Stimulated activated CD8-positive, alpha-beta memory T cell treated with anti-CD3 and anti-CD28 coated beads, Interleukin-7, amount 100 ng/mL, for 48 hours (primary cell): ENCODE measurements at regions not wholly inside any gene's neighbourhood (a gene's known extent, or its start where the extent isn't known, plus 50 kb on each side); places are given as distances from the start of the nearest gene placed in this dataset.

Experiments
- DNase-seq, 2 donors: peaks; one replicate each; pipeline ENCODE4 v3.0.0-alpha.2; 2020; ENCODE audit warnings: low read depth in 1 of 2; ENCODE audit errors: extremely low read depth in 1 of 2

DNA sequence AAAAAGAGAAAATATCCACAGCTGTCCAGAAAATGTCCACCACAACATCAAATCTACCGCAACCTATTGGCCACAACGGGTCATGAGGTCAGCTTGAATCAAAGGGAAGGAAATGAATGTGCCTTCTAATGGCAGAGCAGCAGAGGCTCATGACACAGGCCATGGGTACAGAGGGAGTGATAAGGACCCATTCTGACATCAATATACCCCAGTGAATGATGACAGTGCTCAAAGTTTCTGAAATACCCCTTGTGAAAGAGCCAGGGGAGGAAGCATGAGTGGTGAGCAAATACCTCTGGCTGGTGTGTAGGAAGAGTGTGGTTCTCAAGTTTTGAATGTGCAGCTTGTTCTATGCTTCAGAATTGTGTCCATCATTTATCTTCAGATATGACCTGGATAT lies 348.2 kb downstream of the IRX1 start:
- DNase-seq: no peak

DNA sequence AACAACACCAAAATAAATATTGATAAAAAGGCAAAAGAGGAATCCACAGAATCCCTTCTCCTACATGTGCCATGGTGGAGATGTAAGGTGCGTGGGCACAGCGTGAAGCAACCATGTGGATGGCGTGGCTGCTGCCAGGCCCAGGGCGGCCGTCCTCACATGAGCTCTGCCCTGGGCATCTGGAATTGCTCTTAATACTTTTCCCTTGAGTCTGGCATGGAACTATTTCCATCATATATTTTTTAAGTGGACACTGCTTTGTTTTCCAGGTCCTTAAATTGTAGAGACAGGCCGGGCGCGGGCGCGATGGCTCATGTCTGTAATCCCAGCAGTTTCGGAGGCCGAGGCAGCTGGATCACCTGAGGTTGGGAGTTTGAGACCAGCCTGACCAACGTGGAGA lies 349.3 kb downstream of the IRX1 start:
- no peak for DNase-seq

DNA sequence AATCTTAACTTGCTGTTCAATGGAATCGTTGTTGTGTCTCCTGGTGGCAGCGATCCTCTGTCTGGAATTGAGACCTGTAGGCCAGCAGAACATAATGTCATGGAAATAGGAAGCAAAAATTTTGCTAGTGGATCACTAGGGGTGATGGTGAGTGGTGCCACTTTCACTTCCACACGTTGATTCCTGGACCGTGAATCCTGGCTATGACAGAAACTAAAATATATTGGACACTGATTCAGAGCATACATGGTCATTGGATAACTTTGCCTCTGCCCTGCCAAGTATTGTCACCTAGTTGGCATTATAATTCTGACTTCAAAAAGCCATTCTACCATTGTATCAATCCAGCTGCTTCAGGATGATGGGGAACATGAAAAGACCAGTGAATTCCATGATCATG lies 353.2 kb downstream of the IRX1 start:
- no peak for DNase-seq

DNA sequence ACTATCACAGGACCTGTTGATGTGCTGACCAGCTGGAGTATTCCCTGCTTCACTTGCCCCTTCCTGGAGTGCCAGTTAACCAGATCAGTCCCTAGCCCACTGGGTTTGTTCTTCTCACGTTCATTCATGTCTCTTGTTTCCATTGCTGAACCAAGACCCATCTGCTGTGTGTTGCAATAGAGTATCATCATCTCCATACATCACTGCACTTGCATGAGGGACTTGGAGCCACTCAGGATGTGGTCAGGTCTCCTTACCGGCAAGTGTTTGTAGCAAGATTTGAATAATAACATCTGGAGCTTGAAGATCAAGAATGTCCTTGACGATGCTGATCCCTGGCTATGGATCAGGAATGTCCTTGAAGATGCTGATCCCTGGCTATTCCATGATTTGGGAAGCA lies 358.6 kb downstream of the IRX1 start:
- DNase-seq: no peak

DNA sequence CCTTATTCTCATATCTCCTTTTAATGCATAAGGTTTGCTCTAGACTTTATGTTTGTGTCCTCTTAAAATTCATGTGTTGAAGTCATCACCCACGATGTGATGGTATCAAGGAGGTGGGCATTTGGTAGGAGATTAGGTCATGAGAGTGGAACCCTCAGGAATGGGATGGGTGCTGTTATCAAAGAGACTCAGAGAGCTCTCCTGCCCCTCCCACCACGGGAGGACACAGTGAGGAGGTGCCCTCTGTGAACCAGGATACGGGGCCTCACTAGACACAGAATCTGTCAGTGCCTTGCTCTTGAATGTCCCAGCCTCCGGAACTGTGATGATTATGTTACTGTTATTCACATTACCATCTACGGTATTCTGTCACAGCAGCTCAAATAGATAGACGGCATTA lies 359.0 kb downstream of the IRX1 start:
- no peak for DNase-seq

DNA sequence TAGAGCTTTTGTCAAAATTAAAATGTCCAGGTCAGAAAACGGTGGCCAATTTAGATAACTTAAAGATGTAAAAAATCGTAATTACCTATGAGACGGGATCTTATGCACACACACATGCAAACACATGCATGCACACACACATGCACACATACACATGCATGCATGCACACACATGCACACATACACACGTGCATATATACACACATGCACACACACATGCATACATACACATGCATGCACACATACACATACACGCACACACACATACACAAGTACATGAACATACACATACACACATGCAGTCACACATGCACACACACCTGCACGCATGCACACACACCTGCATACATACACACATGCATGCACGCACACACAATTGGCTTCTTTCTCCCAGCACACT lies 362.0 kb downstream of the IRX1 start:
- DNase-seq: no peak

DNA sequence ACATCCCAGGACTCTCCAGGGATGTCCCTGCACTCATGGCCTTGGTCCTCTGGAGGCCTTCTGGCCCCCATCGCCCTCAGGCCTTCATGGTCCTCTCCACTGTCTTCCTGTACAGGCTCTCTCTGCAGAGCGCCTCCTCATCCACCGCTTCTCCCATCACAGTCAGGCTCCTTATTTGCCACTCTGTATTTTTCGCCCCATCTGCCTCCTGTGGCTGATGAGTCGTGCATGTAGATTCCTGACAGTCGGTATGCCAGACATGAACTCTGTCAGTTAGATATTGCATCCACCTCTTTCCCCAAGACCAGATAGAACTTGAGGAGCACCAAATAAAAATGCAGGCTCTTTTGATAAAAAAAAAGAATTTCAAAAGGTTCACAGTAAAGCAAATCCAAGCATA lies 362.8 kb downstream of the IRX1 start:
- DNase-seq: no peak

DNA sequence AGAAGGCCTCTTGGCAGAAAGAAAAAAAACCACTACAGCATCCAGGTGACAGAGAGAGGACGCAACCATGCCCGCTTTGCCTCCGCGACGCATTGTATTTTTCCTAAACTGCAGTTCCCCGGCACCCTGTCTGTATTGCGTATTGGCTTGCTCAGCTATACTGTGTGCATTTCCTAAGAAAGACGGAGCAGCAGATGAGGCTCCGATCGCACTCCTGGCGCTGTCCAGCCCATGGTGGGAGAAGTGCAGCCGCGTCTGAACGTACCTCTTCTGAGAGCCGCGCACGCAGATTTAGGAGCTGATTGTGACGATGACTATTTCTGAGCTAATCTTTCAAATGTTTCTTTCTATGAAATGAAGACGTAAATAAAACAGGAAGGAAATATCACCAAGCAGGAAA lies 366.5 kb downstream of the IRX1 start:
- no peak for DNase-seq

DNA sequence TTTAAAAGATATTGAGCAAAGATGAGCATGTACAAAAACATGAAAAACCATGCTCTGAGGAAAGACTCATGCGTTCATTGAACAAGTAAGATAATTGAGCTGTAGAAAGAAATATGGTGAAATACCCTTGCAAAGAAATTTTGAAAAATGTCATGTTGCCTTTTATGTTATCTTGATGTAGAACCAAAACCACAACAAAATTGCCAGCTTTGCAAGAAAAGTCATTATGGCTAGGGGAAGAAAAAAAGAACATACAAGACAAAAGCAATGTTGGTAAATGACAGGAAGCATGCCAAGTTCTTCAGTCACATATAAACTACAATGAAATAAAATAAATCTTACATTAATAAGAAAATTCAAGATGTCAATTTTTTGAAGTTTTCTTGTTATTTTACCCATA lies 368.0 kb downstream of the IRX1 start:
- no peak for DNase-seq

DNA sequence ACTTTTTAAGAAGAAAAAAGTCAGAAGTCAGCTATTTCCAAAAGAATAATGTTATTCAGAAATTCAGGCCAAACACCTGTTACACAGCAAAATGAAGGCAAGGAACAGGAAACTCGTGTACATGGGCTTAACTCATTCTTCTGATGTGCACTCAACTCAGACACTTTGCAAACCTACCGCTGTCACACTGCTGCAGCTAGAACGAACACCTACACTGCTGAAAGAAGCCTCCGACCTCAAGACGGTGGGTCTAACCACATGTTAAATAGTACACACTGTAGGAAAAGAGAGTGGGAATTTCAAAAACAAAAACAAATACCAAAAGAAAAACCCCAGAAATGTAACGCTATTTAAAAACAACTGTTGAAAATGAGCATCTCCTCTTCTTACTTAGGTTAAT lies 384.5 kb downstream of the IRX1 start:
- DNase-seq: no peak

DNA sequence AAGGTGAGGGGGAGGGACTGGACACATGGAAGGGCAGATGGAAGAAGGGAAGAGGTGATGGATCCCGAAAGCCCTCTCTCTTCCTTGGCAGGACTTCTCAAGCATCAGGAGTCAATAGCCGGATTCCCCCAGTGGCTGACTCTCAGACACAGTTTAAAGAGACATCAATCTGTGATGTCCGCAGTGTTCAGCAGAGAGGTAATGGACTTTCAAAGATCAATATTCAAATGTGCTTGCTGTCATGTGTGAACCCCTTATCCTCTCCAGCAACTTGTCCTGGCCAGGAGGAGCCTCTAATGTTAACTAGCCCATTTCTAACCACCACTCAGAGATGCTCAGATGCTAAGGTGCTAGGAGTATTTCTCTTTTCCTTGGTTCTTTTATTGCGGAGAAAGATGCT lies 392.2 kb downstream of the IRX1 start:
- no peak for DNase-seq

DNA sequence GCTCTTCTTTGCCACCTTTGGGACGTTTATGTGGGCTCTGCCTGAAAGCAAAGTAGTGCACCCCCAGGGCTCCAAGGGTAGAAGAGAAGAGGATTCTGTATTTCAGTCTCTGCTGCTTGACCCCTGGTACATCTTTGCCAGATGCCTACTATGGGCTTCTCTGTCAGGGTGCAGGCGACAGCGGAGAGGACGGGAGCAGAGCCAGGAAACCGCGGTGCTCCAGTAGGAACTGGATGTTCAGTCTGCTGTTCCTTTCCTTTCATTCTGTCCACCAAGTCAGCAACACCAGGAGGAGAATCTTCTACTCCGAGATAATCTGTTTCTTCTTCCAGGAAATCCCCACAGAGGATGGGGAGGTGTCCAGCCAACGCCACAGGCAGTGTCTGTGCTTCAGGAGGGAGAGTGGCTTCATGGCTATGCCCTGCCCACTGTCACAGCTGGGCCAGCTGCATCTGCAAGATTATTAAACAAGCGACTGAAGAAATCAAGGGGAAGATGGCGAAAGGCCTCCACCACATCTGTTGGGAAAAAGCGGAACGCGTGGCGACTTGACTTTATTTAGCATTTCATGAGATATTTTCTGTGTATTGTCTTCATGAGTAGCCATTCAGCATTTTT lies 398.3 kb downstream of the IRX1 start:
- DNase-seq: no peak

DNA sequence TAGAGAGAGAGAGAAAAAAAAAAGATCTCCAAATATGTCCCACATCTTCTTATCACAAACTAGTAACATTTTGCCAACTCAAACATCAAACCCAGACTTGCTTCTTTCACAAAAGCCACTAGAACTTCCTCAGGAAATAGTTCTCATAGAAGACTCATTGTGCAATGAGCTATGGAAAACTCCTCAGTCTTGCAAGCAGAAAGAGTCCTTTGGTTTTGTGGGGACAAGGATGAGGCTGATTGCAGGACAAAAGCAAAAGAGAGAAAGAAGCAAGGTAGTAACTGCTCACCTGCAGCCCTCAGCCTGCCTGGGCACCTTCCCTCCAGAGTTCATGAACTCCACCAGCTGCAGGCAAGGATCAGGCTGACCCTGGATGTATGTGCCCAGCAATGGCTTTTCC lies 399.0 kb downstream of the IRX1 start:
- DNase-seq: no peak

DNA sequence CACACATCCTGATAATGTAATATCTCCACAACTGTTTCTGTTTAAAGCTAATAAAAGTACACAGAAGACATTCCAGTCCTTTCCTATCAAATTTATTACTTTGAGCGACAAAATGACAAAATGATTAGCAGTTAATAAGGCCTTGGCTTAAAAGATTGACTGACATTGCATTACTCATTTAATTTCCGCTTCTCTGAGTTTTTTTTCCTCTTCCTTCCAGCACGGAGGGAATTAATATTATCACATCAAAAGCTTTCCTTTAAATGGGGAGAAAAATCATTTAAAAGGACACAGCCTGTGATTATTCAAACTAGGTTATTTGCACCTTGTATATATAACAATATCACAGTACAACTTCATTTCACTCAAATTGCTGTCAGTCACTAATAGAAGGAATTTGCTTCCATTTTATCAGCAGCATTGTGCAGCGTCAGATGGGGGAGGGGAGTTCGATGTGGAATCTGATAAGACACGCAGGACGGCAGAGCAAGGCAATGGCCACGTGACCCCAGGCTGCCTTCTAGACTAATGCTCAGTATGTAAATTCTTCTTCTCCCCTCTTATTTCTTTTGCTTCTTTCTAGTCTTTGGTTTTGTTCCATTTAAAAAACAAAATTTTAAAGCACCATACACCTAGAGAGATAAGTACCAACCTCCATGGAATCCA lies 400.5 kb downstream of the IRX1 start:
- no peak for DNase-seq

DNA sequence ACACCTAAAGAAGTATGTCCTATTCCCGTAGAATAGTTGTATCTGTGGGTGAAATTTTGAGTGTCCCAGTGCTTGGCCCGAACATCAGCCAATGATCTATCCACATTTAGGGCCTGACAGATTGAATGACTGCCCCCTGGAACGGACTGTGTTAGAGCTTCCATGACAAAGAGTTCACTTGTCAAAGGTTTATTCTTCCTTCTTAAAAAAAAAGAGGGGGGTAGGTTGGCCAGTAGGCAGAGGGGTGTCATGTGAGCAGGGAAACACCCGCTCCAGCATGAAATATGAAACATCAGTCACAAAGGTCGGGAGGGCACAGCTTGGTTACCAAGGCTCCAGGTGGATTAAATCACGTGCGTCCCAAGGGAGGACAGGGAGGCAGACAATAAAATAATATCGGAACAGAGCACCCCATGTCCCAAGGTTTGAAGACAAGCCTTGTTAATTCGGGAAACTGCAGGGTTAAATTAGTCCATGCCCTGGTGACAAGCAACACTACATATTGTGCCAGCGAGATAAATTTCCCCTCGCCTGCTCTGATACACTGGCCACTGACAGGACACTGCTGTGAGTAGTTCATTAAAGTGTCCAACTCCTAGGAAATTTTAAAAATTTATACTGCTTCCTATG lies 401.2 kb downstream of the IRX1 start:
- no peak for DNase-seq

DNA sequence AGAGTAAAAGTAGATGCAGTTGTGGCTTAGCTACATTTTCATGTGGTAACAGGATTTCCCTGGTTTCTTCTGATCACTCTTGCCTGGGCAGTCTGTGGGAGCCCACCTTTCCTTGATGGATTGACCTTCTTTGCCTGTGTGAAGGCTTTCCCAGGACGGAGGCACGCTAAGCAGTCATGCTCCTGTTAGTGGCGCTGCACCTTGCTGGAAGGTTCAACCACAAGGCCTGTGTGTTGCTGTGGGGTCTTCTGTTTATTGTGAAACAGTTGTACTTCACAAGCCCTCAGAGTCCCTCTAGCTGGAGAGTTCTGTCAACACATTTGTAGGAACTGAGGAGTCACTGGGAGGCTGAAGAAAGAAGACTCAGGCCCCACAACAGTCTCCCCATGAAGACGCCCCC lies 402.0 kb downstream of the IRX1 start:
- no peak for DNase-seq

DNA sequence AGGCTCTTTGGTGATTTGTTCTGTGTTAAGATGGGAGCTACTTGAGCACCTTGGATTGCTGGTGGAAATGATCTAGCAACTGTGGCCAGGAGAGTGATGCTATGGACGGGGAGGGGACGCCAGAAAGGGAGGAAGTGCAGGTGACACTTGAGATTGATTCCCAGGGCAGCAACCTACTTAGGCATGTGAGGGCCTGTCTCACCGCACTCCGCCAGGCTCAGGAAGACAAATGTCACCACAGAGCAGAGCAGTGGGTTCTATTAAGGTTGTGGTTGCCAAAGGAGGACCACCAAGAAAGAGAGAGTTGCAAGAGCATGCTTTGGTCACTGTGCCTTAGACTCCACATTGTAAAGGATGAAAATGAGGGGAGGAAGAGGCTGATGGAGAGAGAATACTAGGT lies 404.3 kb downstream of the IRX1 start:
- DNase-seq: no peak

DNA sequence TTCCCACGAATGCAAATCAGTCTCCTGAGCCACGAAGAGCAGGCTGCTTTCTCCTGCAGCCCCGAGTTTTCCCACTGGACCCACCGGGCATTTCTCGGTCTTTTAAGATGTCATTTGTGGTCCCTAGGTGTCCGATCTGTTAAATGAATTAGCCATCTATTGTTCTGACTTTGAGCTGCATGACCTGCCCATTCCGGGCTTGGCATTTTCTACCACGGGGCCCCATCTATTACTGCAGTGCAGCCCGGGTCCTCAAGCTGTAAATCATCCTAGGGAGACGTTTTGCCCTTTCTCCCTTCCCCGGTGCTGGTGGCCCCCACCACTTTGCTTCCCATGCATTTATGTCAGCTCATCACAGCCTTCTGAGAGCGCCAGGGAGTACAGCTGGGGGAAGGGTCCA lies 405.4 kb downstream of the IRX1 start:
- no peak for DNase-seq

DNA sequence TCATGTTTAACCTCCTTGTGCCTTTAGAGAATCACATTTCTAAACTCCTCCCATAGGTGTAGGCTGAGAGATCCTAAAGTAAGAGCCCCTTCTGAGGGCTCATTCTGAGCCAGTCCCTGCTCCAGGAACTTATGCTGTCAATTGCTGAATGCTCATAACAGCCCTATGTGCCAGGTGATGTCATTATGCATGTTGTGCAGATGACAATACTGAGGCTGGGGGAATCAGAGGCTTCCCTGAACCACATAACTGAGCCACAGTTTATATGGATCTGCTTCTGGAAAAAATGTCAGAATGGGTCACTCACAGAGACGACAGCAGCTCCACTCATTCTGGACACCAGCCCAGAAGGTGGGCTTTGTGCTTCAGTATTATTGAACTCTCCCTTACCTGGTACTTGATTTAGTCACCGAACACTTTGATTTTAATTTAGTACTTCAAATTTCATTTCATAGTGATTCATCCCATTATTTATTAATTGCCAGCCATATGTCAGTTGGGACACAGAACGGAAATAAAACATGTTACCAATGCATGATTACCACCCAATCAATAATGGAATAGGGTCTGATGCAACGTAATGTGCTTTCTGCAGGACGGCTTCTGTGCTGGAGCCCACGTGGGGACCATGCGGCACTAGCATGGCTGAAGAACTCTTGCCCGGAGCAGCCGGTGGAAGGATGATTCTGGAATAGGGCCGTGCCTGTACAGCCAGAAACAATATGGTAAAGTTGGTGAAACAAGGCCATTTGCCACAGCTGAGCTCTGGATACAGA lies 406.3 kb downstream of the IRX1 start:
- no peak for DNase-seq

DNA sequence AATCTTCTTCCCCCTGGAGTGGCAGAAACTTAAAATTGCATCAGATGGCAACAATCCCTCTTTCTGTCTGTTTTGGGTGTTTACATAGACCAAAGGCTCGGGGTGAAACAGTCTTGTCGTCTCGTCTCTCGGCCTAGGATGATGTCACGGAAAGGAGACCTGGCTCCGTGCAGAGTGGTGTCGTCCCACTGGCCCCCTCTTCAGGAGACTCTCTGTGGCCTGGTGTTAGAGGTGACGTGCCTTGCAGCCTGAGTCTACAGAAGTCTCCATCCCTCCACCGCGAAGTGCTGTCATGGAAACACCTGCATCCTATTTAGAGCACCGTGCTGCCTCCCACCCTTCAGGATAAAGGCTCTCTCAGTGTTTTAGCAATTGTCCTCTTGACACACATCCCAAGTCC lies 409.7 kb downstream of the IRX1 start:
- no peak for DNase-seq

DNA sequence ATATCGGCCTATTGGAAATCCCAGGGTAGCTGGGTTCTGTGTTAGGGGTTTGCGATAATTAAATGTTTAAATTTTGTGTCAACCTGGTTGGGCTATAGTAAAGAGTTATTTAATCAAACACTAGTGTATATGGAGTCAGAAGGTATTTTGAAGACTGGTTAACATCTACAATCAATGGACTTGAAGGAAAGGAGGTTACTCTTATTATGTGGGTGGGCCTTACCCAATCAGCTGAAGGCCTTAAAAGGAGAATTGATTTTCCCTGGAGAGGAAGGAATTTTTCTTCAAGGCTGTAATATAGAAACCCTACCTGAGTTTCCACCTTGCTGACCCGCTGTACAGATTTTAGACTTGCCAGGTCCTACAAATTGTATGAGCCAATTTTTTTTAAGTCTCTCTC lies 411.4 kb downstream of the IRX1 start:
- DNase-seq: no peak

DNA sequence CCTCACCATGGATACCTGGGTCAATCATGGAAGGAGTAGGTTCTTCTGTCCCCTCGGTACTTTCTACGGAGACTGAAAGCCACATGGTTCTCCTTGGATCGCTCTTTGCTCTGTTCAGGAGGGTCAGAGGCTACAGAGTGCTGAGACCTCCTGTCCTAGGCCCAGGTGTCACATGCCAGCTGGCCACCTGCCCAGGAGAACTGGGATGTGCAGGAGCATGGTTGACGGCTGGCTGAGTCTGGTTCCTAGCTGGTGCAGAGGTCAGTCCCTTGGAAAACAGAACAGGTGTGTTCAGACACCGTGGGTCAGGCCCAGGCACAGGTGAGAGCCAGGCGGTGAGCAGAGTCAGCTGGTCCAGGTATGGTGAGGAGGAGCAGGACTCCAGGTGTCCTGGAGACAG lies 416.3 kb downstream of the IRX1 start:
- DNase-seq: no peak
